ENCODE measurements at regions not wholly inside any gene's neighbourhood (a gene's known extent, or its start where the extent isn't known, plus 50 kb on each side); places are given as distances from the start of the nearest gene placed in this dataset.

DNA sequence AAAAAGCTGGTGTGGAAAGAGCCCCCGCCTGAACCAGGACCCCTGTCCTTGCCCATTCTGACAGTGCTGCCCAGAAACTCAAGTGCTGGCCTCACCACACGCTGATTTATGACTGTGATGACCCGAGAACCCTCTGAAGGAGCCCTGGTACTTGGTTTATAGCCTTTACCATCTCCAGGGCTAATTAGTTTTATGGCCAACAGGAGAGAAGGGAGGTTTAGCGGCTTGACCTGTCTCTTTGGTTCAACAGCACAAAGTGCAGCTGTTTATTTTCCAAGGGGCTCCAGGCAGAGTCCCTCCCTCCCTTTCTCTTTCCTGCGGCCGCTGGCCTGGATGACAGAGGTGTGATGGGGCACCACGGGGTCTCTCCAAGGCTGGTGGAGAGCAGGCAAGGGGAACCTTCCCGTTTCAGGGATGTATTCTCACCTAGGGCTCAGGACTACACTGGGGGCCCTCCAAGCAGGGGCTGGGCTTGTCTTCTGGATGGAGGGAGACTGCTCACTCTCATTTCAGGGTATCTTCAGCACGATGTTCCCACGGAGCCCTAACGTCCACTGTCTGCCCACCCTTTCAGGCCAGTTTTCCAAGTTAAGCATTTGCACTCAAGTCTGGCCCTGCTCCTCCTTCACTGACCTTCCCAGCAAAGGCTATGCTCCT is 174.2 kb upstream of the GLI2 start:
- no peaks in the 10 kb centered on the region for H3K9me2 ChIP-seq (replicated peaks; ENCODE audit: insufficient read depth, low read length)
- DNase-seq = no peak
- H2AFZ ChIP-seq (ENCODE audit: low read length) = no peak overlapping the region
- H3K9ac ChIP-seq (ENCODE audit: low read length) = no peak overlapping the region
- H3F3A ChIP-seq (ENCODE audit: insufficient read depth, low read length) = no peaks in the 10 kb centered on the region
- H4K20me1 ChIP-seq (ENCODE audit: insufficient read depth, low read length) = no peaks in the 10 kb centered on the region
- no peaks in the 10 kb centered on the region for H3K4me1 ChIP-seq (ENCODE audit: low read length)
- no peak overlapping the region for H3K4me2 ChIP-seq (ENCODE audit: low read depth, low read length)
- no peaks in the 10 kb centered on the region for H3K36me3 ChIP-seq (replicated peaks; ENCODE audit: insufficient read depth, low read length)
- H3K27me3 ChIP-seq (replicated peaks; ENCODE audit: insufficient read depth, low read length) = no peaks in the 10 kb centered on the region; the same call in 1 of the 2 replicates
- H3K9me3 ChIP-seq (replicated peaks; ENCODE audit: insufficient read depth, low read length) = no peaks in the 10 kb centered on the region
- TF ChIP-seq EZH2 (optimal IDR thresholded peaks at IDR 0.05; ENCODE audit: low read depth, low read length) (no peak), EZH2phosphoT487 (IDR thresholded peaks at IDR 0.05; ENCODE audit: low read length) (no peak), CTCF (IDR thresholded peaks at IDR 0.05; ENCODE audit: low read length) (no peak)
- H3K79me2 ChIP-seq (ENCODE audit: low read length) = no peaks in the 10 kb centered on the region
- no peak overlapping the region for H3K27ac ChIP-seq (ENCODE audit: low read length)
- H3K4me3 ChIP-seq (ENCODE audit: low read length) = no peak overlapping the region

- Histone ChIP-seq H3K27ac (ENCODE audit: low read length) (no peak overlapping the region), H3F3A (ENCODE audit: insufficient read depth, low read length) (no peaks in the 10 kb centered on the region), H3K9me2 (replicated peaks; ENCODE audit: insufficient read depth, low read length) (no peaks in the 10 kb centered on the region), H3K27me3 (replicated peaks; ENCODE audit: insufficient read depth, low read length) (no peaks in the 10 kb centered on the region; the same call in 1 of the 2 replicates), H3K4me3 (ENCODE audit: low read length) (no peak overlapping the region), H3K4me1 (ENCODE audit: low read length) (no peaks in the 10 kb centered on the region), H2AFZ (ENCODE audit: low read length) (no peak overlapping the region), H3K79me2 (ENCODE audit: low read length) (no peaks in the 10 kb centered on the region), H3K4me2 (ENCODE audit: low read depth, low read length) (no peak overlapping the region), H4K20me1 (ENCODE audit: insufficient read depth, low read length) (no peaks in the 10 kb centered on the region), H3K9me3 (replicated peaks; ENCODE audit: insufficient read depth, low read length) (no peaks in the 10 kb centered on the region), H3K9ac (ENCODE audit: low read length) (no peak overlapping the region), H3K36me3 (replicated peaks; ENCODE audit: insufficient read depth, low read length) (no peaks in the 10 kb centered on the region)
- TF ChIP-seq EZH2phosphoT487 (IDR thresholded peaks at IDR 0.05; ENCODE audit: low read length) (no peak), EZH2 (optimal IDR thresholded peaks at IDR 0.05; ENCODE audit: low read depth, low read length) (no peak), CTCF (IDR thresholded peaks at IDR 0.05; ENCODE audit: low read length) (no peak)
- no peak for DNase-seq
Measured at GRCh38 chr2:120562218-120563005, 173.3 kb upstream of the GLI2 start.

- Histone ChIP-seq H3K27me3 (replicated peaks; ENCODE audit: insufficient read depth, low read length) (no peaks in the 10 kb centered on the region; the same call in 1 of the 2 replicates), H3K79me2 (ENCODE audit: low read length) (no peaks in the 10 kb centered on the region), H2AFZ (ENCODE audit: low read length) (no peak overlapping the region), H4K20me1 (ENCODE audit: insufficient read depth, low read length) (no peaks in the 10 kb centered on the region), H3K36me3 (replicated peaks; ENCODE audit: insufficient read depth, low read length) (no peaks in the 10 kb centered on the region), H3K4me1 (ENCODE audit: low read length) (no peaks in the 10 kb centered on the region), H3K4me3 (ENCODE audit: low read length) (no peak overlapping the region), H3F3A (ENCODE audit: insufficient read depth, low read length) (no peaks in the 10 kb centered on the region), H3K4me2 (ENCODE audit: low read depth, low read length) (no peak overlapping the region), H3K27ac (ENCODE audit: low read length) (no peak overlapping the region), H3K9me3 (replicated peaks; ENCODE audit: insufficient read depth, low read length) (no peaks in the 10 kb centered on the region), H3K9ac (ENCODE audit: low read length) (no peak overlapping the region), H3K9me2 (replicated peaks; ENCODE audit: insufficient read depth, low read length) (no peaks in the 10 kb centered on the region)
- TF ChIP-seq EZH2phosphoT487 (IDR thresholded peaks at IDR 0.05; ENCODE audit: low read length) = no peak
- no peak for TF ChIP-seq EZH2 (optimal IDR thresholded peaks at IDR 0.05; ENCODE audit: low read depth, low read length)
- no peak for DNase-seq
Measured at GRCh38 chr2:120563616-120564015, 172.1 kb upstream of the GLI2 start.

Measured in MM.1S (cell line).